T-helper 1 cell treated with Interleukin-12 subunit alpha and Interleukin-12 subunit beta and Interleukin-4 antibody, amounts not matched to agents 30 ng/mL and 1 ng/mL, for 36 hours (primary cell): ENCODE measurements at regions not wholly inside any gene's neighbourhood (a gene's known extent, or its start where the extent isn't known, plus 50 kb on each side); places are given as distances from the start of the nearest gene placed in this dataset.
"Not testable (repeated sequence)": the region's sequence is repeated elsewhere in the genome, so short reads cannot be mapped to it uniquely, and the experiment has no call there.

Source experiments
- intact Hi-C: fragments of 100-400 bp; cut with micrococcal nuclease; formaldehyde crosslinking; loops from one replicate; pipeline ENCODE4 v1.15.1; 2024

GRCh38 chr9:74073897-74074296 lies 423.2 kb upstream of the RORB start:
- intact Hi-C loops = no loop called here

- intact Hi-C loops = no loop called here
Observed at GRCh38 chr9:74078647-74079046, 418.5 kb upstream of the RORB start.

- intact Hi-C loops = not testable (repeated sequence)
Observed at GRCh38 chr9:74080652-74081051, 416.5 kb upstream of the RORB start.

GRCh38 chr9:74083681-74084433 lies 413.3 kb upstream of the RORB start:
- intact Hi-C loops = no loop called here

GRCh38 chr9:74085384-74086037 lies 411.6 kb upstream of the RORB start:
- intact Hi-C loops = not testable (repeated sequence)

- intact Hi-C loops = not testable (repeated sequence)
Observed at GRCh38 chr9:74090921-74091320, 406.2 kb upstream of the RORB start.

- intact Hi-C loops = no loop called here
Observed at GRCh38 chr9:74092491-74092834, 404.7 kb upstream of the RORB start.

- intact Hi-C loops = not testable (repeated sequence)
Observed at GRCh38 chr9:74094037-74094436, 403.1 kb upstream of the RORB start.

- intact Hi-C loops = no loop called here
Observed at GRCh38 chr9:74094766-74095165, 402.4 kb upstream of the RORB start.

- intact Hi-C loops = no loop called here
Observed at GRCh38 chr9:74095925-74096324, 401.2 kb upstream of the RORB start.

- intact Hi-C loops = no loop called here
Observed at GRCh38 chr9:74096420-74096819, 400.7 kb upstream of the RORB start.

- intact Hi-C loops = no loop called here
Observed at GRCh38 chr9:74100042-74100441, 397.1 kb upstream of the RORB start.

GRCh38 chr9:74102148-74102547 lies 395.0 kb upstream of the RORB start:
- intact Hi-C loops = not testable (repeated sequence)

- intact Hi-C loops = no loop called here
Observed at GRCh38 chr9:74102702-74103101, 394.4 kb upstream of the RORB start.

GRCh38 chr9:74107692-74108091 lies 389.4 kb upstream of the RORB start:
- intact Hi-C loops = no loop called here

GRCh38 chr9:74115976-74116375 lies 381.2 kb upstream of the RORB start:
- intact Hi-C loops = no loop called here

GRCh38 chr9:74117151-74117550 lies 380.0 kb upstream of the RORB start:
- intact Hi-C loops = no loop called here

GRCh38 chr9:74117731-74118130 lies 379.4 kb upstream of the RORB start:
- intact Hi-C loops = no loop called here

- intact Hi-C loops = no loop called here
Observed at GRCh38 chr9:74120061-74120460, 377.1 kb upstream of the RORB start.

- intact Hi-C loops = no loop called here
Observed at GRCh38 chr9:74120470-74120869, 376.7 kb upstream of the RORB start.

GRCh38 chr9:74122216-74122615 lies 374.9 kb upstream of the RORB start:
- intact Hi-C loops = loop anchor here (1.0 kb wide), 1 partner anchor 155 kb away; no protein-coding TSS in a partner anchor

- intact Hi-C loops = loop anchor here (1.0 kb wide), 1 partner anchor 155 kb away; no protein-coding TSS in a partner anchor
Observed at GRCh38 chr9:74122661-74123060, 374.5 kb upstream of the RORB start.

- intact Hi-C loops = no loop called here
Observed at GRCh38 chr9:74125941-74126340, 371.2 kb upstream of the RORB start.
